Neural cell (in vitro differentiated cells): ENCODE measurements at regions not wholly inside any gene's neighbourhood (a gene's known extent, or its start where the extent isn't known, plus 50 kb on each side); places are given as distances from the start of the nearest gene placed in this dataset.

Experiments used
- CTCF ChIP-seq: fragments of 450-650 bp; IDR thresholded peaks from 2 replicates; pipeline ENCODE4 v1.5.1; 2014; ENCODE audit warnings: antibody characterized with exemption, mild to moderate bottlenecking, moderate library complexity; ENCODE audit not compliant: poor library complexity, severe bottlenecking
- EP300 ChIP-seq: fragments of 450-650 bp; conservative IDR thresholded peaks from 2 replicates; pipeline ENCODE4 v1.6.1; 2014; ENCODE audit warnings: antibody characterized with exemption, mild to moderate bottlenecking, moderate library complexity; ENCODE audit not compliant: poor library complexity, severe bottlenecking
- EZH2 ChIP-seq: fragments of 200-600, 300-800 bp; shearing (Covaris generic), sonication (generic); IDR thresholded peaks from 2 replicates; pipeline ENCODE4 v1.6.1; 2014; ENCODE audit warnings: antibody characterized with exemption, low read length, borderline replicate concordance, mild to moderate bottlenecking; ENCODE audit not compliant: insufficient read depth, poor library complexity, severe bottlenecking
- MXI1 ChIP-seq: fragments of 450-650 bp; conservative IDR thresholded peaks from 2 replicates; pipeline ENCODE4 v1.6.1; 2014; ENCODE audit warnings: antibody characterized with exemption, mild to moderate bottlenecking; ENCODE audit not compliant: poor library complexity, severe bottlenecking
- POLR2AphosphoS5 ChIP-seq: IDR thresholded peaks from 2 replicates; pipeline ENCODE4 v1.6.1; 2012
- REST ChIP-seq: IDR thresholded peaks from 2 replicates; pipeline ENCODE4 v1.6.1; 2012; ENCODE audit warnings: borderline replicate concordance
- TAF1 ChIP-seq: IDR thresholded peaks from 2 replicates; pipeline ENCODE4 v1.6.1; 2012; ENCODE audit warnings: low read depth

GRCh38 chr3:55362210-55362960 lies 124.7 kb downstream of the WNT5A start:
- no peak for TF ChIP-seq CTCF
- no peak for TF ChIP-seq MXI1
- no peak for TF ChIP-seq EZH2
- no peak for TF ChIP-seq REST
- TF ChIP-seq POLR2AphosphoS5 = no peak
- TF ChIP-seq TAF1 = no peak
- TF ChIP-seq EP300 = no peak
